IMR-90 (cell line): ENCODE measurements at regions not wholly inside any gene's neighbourhood (a gene's known extent, or its start where the extent isn't known, plus 50 kb on each side); places are given as distances from the start of the nearest gene placed in this dataset.

ENCODE experiments used
- ATAC-seq: fragments of 200-7000 bp; cut with Tn5 transposase; 2 replicates; pipeline ENCODE4 v1.9.1; 2020; ENCODE audit warnings: low read depth, mild to moderate bottlenecking, moderate library complexity
- BruUV-seq: library from RNA; stranded (reverse); fragments of 400-500 nt; replicated peaks from 2 replicates; lab custom pipeline; 2021; lab: Mats Ljungman, UMichigan
- CTCF ChIA-PET: fragments of 300-600 bp; formaldehyde crosslinking; extraction: SDS; loops from one replicate; lab custom pipeline; 2021; ENCODE audit warnings: antibody characterized with exemption; lab: Yijun Ruan, JAX
- POLR2A ChIA-PET: fragments of 300-600 bp; sonication (Branson Sonifier 250); formaldehyde crosslinking; loops from one replicate; lab custom pipeline; 2022; ENCODE audit warnings: antibody characterized with exemption; ENCODE audit not compliant: unreplicated experiment; lab: Charles Lee
- DNase-seq: peaks from one replicate; pipeline ENCODE4 v3.0.0; 2013
- H2AFZ ChIP-seq: replicated peaks from 2 replicates; pipeline ENCODE3; 2013; ENCODE audit warnings: low read length, mild to moderate bottlenecking; ENCODE audit not compliant: poor library complexity
- H2AK5ac ChIP-seq: 2 replicates; pipeline ENCODE4 v1.6.1; 2013; ENCODE audit warnings: low read depth, low read length, inconsistent platforms
- H2AK9ac ChIP-seq: replicated peaks from 2 replicates; pipeline ENCODE3; 2013; ENCODE audit warnings: mild to moderate bottlenecking, low read depth, low read length, moderate library complexity; ENCODE audit not compliant: poor library complexity
- H2BK120ac ChIP-seq: 2 replicates; pipeline ENCODE4 v1.6.1; 2013; ENCODE audit warnings: low read depth, low read length, inconsistent platforms
- H2BK15ac ChIP-seq: 3 replicates; pipeline ENCODE4 v1.6.1; 2013; ENCODE audit warnings: low read depth, low read length, inconsistent platforms
- H2BK20ac ChIP-seq: 2 replicates; pipeline ENCODE4 v1.6.1; 2013; ENCODE audit warnings: low read depth, mild to moderate bottlenecking, inconsistent platforms, low read length, moderate library complexity
- H2BK5ac ChIP-seq: 2 replicates; pipeline ENCODE4 v1.6.1; 2013; ENCODE audit warnings: mild to moderate bottlenecking, low read depth, low read length, inconsistent platforms; ENCODE audit not compliant: poor library complexity, severe bottlenecking
- H3K14ac ChIP-seq: replicated peaks from 2 replicates; pipeline ENCODE4 v1.6.1; 2013; ENCODE audit warnings: low read depth, low read length, inconsistent platforms
- H3K18ac ChIP-seq: 2 replicates; pipeline ENCODE4 v1.6.1; 2013; ENCODE audit warnings: low read depth, low read length, control low read depth
- H3K23ac ChIP-seq: 2 replicates; pipeline ENCODE4 v1.6.1; 2013; ENCODE audit warnings: low read depth, low read length, inconsistent platforms
- H3K27ac ChIP-seq: 2 replicates; pipeline ENCODE4 v1.5.1; 2013; ENCODE audit warnings: mild to moderate bottlenecking, control low read depth, low read length; ENCODE audit not compliant: insufficient read depth
- H3K27me3 ChIP-seq: 2 replicates; pipeline ENCODE4 v1.6.1; 2013; ENCODE audit warnings: low read length; ENCODE audit not compliant: control insufficient read depth, insufficient read depth
- H3K36me3 ChIP-seq: 2 replicates; pipeline ENCODE4 v1.6.1; 2013; ENCODE audit warnings: low read length, mixed read lengths; ENCODE audit not compliant: control insufficient read depth, insufficient read depth
- H3K4ac ChIP-seq: 2 replicates; pipeline ENCODE4 v1.6.1; 2013; ENCODE audit warnings: low read depth, low read length, inconsistent platforms
- H3K4me1 ChIP-seq: 2 replicates; pipeline ENCODE4 v1.6.1; 2013; ENCODE audit warnings: low read length, mixed read lengths; ENCODE audit not compliant: control insufficient read depth, insufficient read depth
- H3K4me2 ChIP-seq: 2 replicates; pipeline ENCODE4 v1.6.1; 2013; ENCODE audit warnings: low read depth, mild to moderate bottlenecking, control low read depth, low read length, moderate library complexity
- H3K4me3 ChIP-seq: 2 replicates; pipeline ENCODE4 v1.5.1; 2013; ENCODE audit warnings: low read depth, mild to moderate bottlenecking, control low read depth, low read length, moderate library complexity; ENCODE audit not compliant: insufficient read depth
- H3K56ac ChIP-seq: 2 replicates; pipeline ENCODE4 v1.6.1; 2013; ENCODE audit warnings: low read length, inconsistent platforms; ENCODE audit not compliant: insufficient read depth; ENCODE audit errors: extremely low read depth
- H3K79me1 ChIP-seq, 2 experiments: 2 replicates each; pipeline ENCODE4 v1.6.1; 2013; ENCODE audit warnings: low read length in 2 of 2, inconsistent platforms in 1 of 2, low read depth in 1 of 2
- H3K9ac ChIP-seq: 2 replicates; pipeline ENCODE4 v1.6.1; 2013; ENCODE audit warnings: low read depth, low read length, control low read depth
- H3K9me1 ChIP-seq: 2 replicates; pipeline ENCODE4 v1.6.1; 2013; ENCODE audit warnings: low read length, inconsistent platforms; ENCODE audit not compliant: insufficient read depth
- H3K9me3 ChIP-seq: 2 replicates; pipeline ENCODE4 v1.6.1; 2013; ENCODE audit warnings: low read length; ENCODE audit not compliant: control insufficient read depth, insufficient read depth
- H4K20me1 ChIP-seq: 2 replicates; pipeline ENCODE4 v1.6.1; 2013; ENCODE audit warnings: low read length, inconsistent platforms; ENCODE audit not compliant: insufficient read depth
- H4K5ac ChIP-seq: 2 replicates; pipeline ENCODE4 v1.6.1; 2013; ENCODE audit warnings: mild to moderate bottlenecking, low read depth, low read length, control low read depth
- H4K8ac ChIP-seq, 2 experiments: 2 replicates each; pipeline ENCODE4 v1.6.1; 2013; ENCODE audit warnings: low read depth in 2 of 2, low read length in 2 of 2, control low read depth in 1 of 2, inconsistent platforms in 1 of 2
- H4K91ac ChIP-seq: 2 replicates; pipeline ENCODE4 v1.6.1; 2013; ENCODE audit warnings: low read depth, low read length, inconsistent platforms; ENCODE audit not compliant: insufficient read depth
- MAFK ChIP-seq: IDR thresholded peaks from 2 replicates; pipeline ENCODE4 v1.6.1; 2012; ENCODE audit warnings: low read depth, low read length, improper control_type of control experiment
- SMC3 ChIP-seq: fragments of 150-350 bp; IDR thresholded peaks from 2 replicates; pipeline ENCODE4 v1.6.1; 2016; ENCODE audit warnings: low read depth, mild to moderate bottlenecking, antibody characterized with exemption, low read length, moderate library complexity
- WGBS, 2 experiments: methylation state at CpG; one replicate each; pipeline versions ENCODE4 v1.1.5 to v1.1.7; 2013; ENCODE audit warnings: missing lambda C conversion rate in 2 of 2; ENCODE audit not compliant: insufficient read length in 1 of 2; ENCODE audit errors: extremely low coverage in 2 of 2; 5-methylcytosine and 5-hydroxymethylcytosine counted together
- dilution Hi-C: fragments of 300-500 bp; cut with HindIII; formaldehyde crosslinking; loops from one replicate; pipeline ENCODE4 v1.14.3; 2018; ENCODE audit warnings: low sequenced_read_pairs; ENCODE audit not compliant: unreplicated experiment
- in situ Hi-C: fragments of 300-500 bp; cut with MboI; formaldehyde crosslinking; loops from 3 replicates; pipeline ENCODE4 v1.14.3; 2019; ENCODE audit warnings: low sequenced_read_pairs, inconsistent platforms, mixed read lengths
- intact Hi-C: fragments of 100-400 bp; cut with micrococcal nuclease; formaldehyde crosslinking; loops from 2 replicates; pipeline ENCODE4 v1.10.0; 2022

- Histone ChIP-seq H2AFZ (no peak overlapping the region), H2BK15ac (no peak overlapping the region), H2AK9ac (no peak overlapping the region), H3K18ac (no peak overlapping the region), H2BK120ac (no peak overlapping the region), H3K4me2 (no peak overlapping the region), H3K23ac (no peak overlapping the region), H3K27me3 (no peaks in the 10 kb centered on the region), H3K56ac (no peak overlapping the region), H2BK20ac (no peak overlapping the region), H3K9ac (no peak overlapping the region), H4K5ac (no peak overlapping the region), H3K9me3 (peaks cover 12% of the 10 kb centered on the region; the same call in 1 of the 2 replicates), H4K8ac (no peak overlapping the region), H3K27ac (no peak overlapping the region), H2BK5ac (no peak overlapping the region), H4K91ac (no peak overlapping the region), H3K4me1 (no peaks in the 10 kb centered on the region), H2AK5ac (no peak overlapping the region), H3K36me3 (no peaks in the 10 kb centered on the region), H3K79me1 (no peaks in the 10 kb centered on the region), H3K9me1 (no peaks in the 10 kb centered on the region), H4K20me1 (no peaks in the 10 kb centered on the region), H3K14ac (no peak overlapping the region), H3K4me3 (no peak overlapping the region), H3K4ac (no peak overlapping the region)
- no peak for TF ChIP-seq SMC3
- no peak for TF ChIP-seq MAFK
- intact Hi-C loops, result no loop called here
- WGBS, 2 experiments, result no CpG with 5 or more reads among the region's 4 CpGs
- CTCF ChIA-PET, result no interaction called here
- POLR2A ChIA-PET, result no interaction called here
- ATAC-seq (no peak), DNase-seq (no peak)
- dilution Hi-C loops, result no loop called here
- no TSS peak for BruUV-seq
- in situ Hi-C loops, result no loop called here
Observed at GRCh38 chr2:104790901-104791495, 62.9 kb upstream of the POU3F3 start.
